ENCODE measurements at regions not wholly inside any gene's neighbourhood (a gene's known extent, or its start where the extent isn't known, plus 50 kb on each side); places are given as distances from the start of the nearest gene placed in this dataset.

- TF ChIP-seq, protein P1, sequence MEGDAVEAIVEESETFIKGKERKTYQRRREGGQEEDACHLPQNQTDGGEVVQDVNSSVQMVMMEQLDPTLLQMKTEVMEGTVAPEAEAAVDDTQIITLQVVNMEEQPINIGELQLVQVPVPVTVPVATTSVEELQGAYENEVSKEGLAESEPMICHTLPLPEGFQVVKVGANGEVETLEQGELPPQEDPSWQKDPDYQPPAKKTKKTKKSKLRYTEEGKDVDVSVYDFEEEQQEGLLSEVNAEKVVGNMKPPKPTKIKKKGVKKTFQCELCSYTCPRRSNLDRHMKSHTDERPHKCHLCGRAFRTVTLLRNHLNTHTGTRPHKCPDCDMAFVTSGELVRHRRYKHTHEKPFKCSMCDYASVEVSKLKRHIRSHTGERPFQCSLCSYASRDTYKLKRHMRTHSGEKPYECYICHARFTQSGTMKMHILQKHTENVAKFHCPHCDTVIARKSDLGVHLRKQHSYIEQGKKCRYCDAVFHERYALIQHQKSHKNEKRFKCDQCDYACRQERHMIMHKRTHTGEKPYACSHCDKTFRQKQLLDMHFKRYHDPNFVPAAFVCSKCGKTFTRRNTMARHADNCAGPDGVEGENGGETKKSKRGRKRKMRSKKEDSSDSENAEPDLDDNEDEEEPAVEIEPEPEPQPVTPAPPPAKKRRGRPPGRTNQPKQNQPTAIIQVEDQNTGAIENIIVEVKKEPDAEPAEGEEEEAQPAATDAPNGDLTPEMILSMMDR (IDR thresholded peaks at IDR 0.05): no peak
- no peak for TF ChIP-seq POLR2A (IDR thresholded peaks at IDR 0.05)
- TF ChIP-seq POLR2AphosphoS5 (IDR thresholded peaks at IDR 0.05): no peak
Measured at GRCh38 chr2:220334871-220335590, 707.6 kb downstream of the SLC4A3 start.
